RWPE1 (cell line): ENCODE measurements at regions not wholly inside any gene's neighbourhood (a gene's known extent, or its start where the extent isn't known, plus 50 kb on each side); places are given as distances from the start of the nearest gene placed in this dataset.

ENCODE experiments used
- CTCF ChIA-PET: fragments of 350-600 bp; sonication (Branson Sonifier 250); formaldehyde crosslinking; extraction: SDS; loops from one replicate; lab custom pipeline; 2021; lab: Yijun Ruan, JAX
- POLR2A ChIA-PET: fragments of 400-600 bp; formaldehyde crosslinking; extraction: SDS; loops from one replicate; lab custom pipeline; 2020; ENCODE audit warnings: antibody characterized with exemption; ENCODE audit not compliant: low non-redundant PET; lab: Yijun Ruan, JAX
- DNase-seq: peaks from one replicate; pipeline ENCODE4 v3.0.0; 2012; ENCODE audit warnings: low spot score
- H3K27ac ChIP-seq: fragments of 450-650 bp; 2 replicates; pipeline ENCODE4 v1.5.1; 2017
- CTCF ChIP-seq: fragments of 450-650 bp; conservative IDR thresholded peaks from 2 replicates; pipeline ENCODE4 v1.5.1; 2017; ENCODE audit warnings: low read depth, mild to moderate bottlenecking

- CTCF ChIA-PET, result interaction anchor here (0.6 to 0.8 kb wide), 2 partner anchors 69 to 107 kb away, joined by 3 read pairs; no protein-coding TSS in a partner anchor
- POLR2A ChIA-PET, result no interaction called here
- no peak for TF ChIP-seq CTCF
- H3K27ac ChIP-seq, result no peak overlapping the region
- DNase-seq, result no peak
Observed at GRCh38 chr12:85661461-85662206, 174.6 kb downstream of the RASSF9 start.

DNA sequence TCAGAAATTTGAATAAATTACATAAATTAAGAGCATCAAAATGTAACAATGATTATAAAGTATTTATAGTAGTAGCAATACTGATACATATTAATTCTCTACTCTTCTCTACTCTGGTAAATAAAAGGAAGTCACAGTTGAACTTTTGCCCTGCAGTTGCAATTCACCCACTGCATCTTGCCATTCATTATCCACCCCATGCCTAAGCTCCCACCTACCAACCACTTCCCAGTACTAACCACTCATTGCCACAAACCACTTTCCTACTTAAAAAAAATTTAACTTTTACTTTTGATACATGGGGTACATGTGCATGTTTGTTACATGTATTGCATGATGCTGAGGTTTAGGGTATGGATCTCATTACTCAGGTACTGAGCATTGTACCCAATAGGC is 174.0 kb downstream of the RASSF9 start:
- ChIA-PET CTCF (no interaction called here), POLR2A (no interaction called here)
- TF ChIP-seq CTCF, result no peak
- no peak overlapping the region for H3K27ac ChIP-seq
- DNase-seq, result no peak

- POLR2A ChIA-PET, result no interaction called here
- DNase-seq, result no peak
- no peak overlapping the region for H3K27ac ChIP-seq
- TF ChIP-seq CTCF, result no peak
- CTCF ChIA-PET, result no interaction called here
Observed at GRCh38 chr12:85663631-85664030, 172.6 kb downstream of the RASSF9 start.

GRCh38 chr12:85664429-85664828 is 171.8 kb downstream of the RASSF9 start:
- no peak overlapping the region for H3K27ac ChIP-seq
- DNase-seq, result no peak
- ChIA-PET POLR2A (no interaction called here), CTCF (no interaction called here)
- no peak for TF ChIP-seq CTCF

DNA sequence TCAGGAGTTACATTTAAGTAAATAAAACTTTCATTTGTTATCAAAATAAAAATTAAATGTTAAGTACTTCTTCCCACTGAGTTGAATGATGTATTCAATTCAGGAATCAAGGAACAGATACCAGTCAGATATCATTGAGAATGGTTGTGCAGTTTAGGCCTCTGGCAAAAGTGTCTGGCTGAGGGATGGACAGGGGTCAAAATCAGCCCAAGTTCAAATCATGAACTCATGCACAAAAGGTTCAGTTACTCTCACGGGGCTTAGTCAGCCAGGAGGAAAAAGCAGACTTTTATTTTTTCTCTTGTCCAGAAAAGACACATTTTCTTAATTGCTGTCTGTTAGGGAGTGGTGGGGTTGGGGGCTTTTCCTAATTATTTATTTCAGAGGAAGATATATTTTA is 166.3 kb downstream of the RASSF9 start:
- ChIA-PET CTCF (interaction anchor here (0.6 kb wide), 1 partner anchor 197 kb away, joined by 3 read pairs; no protein-coding TSS in a partner anchor), POLR2A (no interaction called here)
- no peak for TF ChIP-seq CTCF
- DNase-seq, result no peak
- H3K27ac ChIP-seq, result no peak overlapping the region

DNA sequence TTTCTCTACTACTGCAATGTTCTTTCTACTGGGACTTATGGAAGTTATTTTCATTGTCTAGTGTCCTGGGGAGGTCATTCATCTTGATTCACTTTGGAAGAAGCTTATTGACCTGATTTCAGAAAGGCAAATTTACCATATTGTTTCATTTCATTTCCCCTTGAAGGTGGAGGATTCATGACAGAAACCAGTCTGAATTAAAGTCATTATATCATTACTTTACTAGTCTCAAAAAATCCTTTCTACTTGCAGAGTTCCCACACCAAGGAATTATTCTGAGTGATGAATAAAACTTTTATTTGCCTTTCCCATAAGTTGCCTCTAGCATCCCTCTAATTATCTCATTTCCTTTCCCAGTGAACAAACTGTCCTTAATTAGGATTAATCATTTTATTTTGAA is 163.8 kb downstream of the RASSF9 start:
- DNase-seq, result no peak
- no peak overlapping the region for H3K27ac ChIP-seq
- ChIA-PET CTCF (no interaction called here), POLR2A (no interaction called here)
- TF ChIP-seq CTCF, result no peak
